ES-I3 (cell line): ENCODE measurements at regions not wholly inside any gene's neighbourhood (a gene's known extent, or its start where the extent isn't known, plus 50 kb on each side); places are given as distances from the start of the nearest gene placed in this dataset.

ENCODE experiments used
- H3K36me3 ChIP-seq: 2 replicates; pipeline ENCODE4 v1.6.1; 2013; ENCODE audit warnings: mild to moderate bottlenecking, low read length, control low read depth, moderate library complexity; ENCODE audit not compliant: insufficient read depth
- H3K4me1 ChIP-seq: 2 replicates; pipeline ENCODE4 v1.6.1; 2013; ENCODE audit warnings: mild to moderate bottlenecking, control low read depth, low read length; ENCODE audit not compliant: insufficient read depth
- H3K9ac ChIP-seq: 2 replicates; pipeline ENCODE4 v1.6.1; 2013; ENCODE audit warnings: low read depth, mild to moderate bottlenecking, low read length, moderate library complexity
- H3K9me3 ChIP-seq: 2 replicates; pipeline ENCODE4 v1.6.1; 2013; ENCODE audit warnings: mild to moderate bottlenecking, low read length, moderate library complexity; ENCODE audit not compliant: control insufficient read depth, insufficient read depth

GRCh38 chr5:124606543-124606942 lies 139.9 kb downstream of the ZNF608 start:
- 0 out of 2 replicates have a peak, but pooled peaks cover 4% of the 10 kb centered on the region for H3K36me3 ChIP-seq

GRCh38 chr5:124606093-124606492 lies 140.3 kb downstream of the ZNF608 start:
- Histone ChIP-seq H3K36me3 (0 out of 2 replicates have a peak, but pooled peaks cover 4% of the 10 kb centered on the region), H3K4me1 (peaks cover 5% of the 10 kb centered on the region; the same call in 1 of the 2 replicates), H3K9me3 (no peaks in the 10 kb centered on the region), H3K9ac (no peak overlapping the region)

More at GRCh38 chr5:124606543-124606942, 139.9 kb downstream of the ZNF608 start:
- Histone ChIP-seq H3K9ac (no peak overlapping the region), H3K9me3 (no peaks in the 10 kb centered on the region), H3K4me1 (peaks cover 5% of the 10 kb centered on the region; the same call in 1 of the 2 replicates)

GRCh38 chr5:124605541-124605940 lies 140.9 kb downstream of the ZNF608 start:
- no peaks in the 10 kb centered on the region for H3K9me3 ChIP-seq
- H3K9ac ChIP-seq = no peak overlapping the region

GRCh38 chr5:124604419-124604818 lies 142.0 kb downstream of the ZNF608 start:
- Histone ChIP-seq H3K9me3 (no peaks in the 10 kb centered on the region), H3K4me1 (peaks cover 5% of the 10 kb centered on the region; the same call in 1 of the 2 replicates), H3K9ac (no peak overlapping the region), H3K36me3 (0 out of 2 replicates have a peak, but pooled peaks cover 4% of the 10 kb centered on the region)

More at GRCh38 chr5:124605541-124605940, 140.9 kb downstream of the ZNF608 start:
- peaks cover 5% of the 10 kb centered on the region; the same call in 1 of the 2 replicates for H3K4me1 ChIP-seq
- H3K36me3 ChIP-seq = 0 out of 2 replicates have a peak, but pooled peaks cover 4% of the 10 kb centered on the region

GRCh38 chr5:124602925-124603650 lies 143.4 kb downstream of the ZNF608 start:
- Histone ChIP-seq H3K4me1 (peaks cover 5% of the 10 kb centered on the region; the same call in 1 of the 2 replicates), H3K9me3 (no peaks in the 10 kb centered on the region), H3K9ac (no peak overlapping the region), H3K36me3 (0 out of 2 replicates have a peak, but pooled peaks cover under 1% of the 10 kb centered on the region)

- Histone ChIP-seq H3K36me3 (no peaks in the 10 kb centered on the region), H3K9ac (no peak overlapping the region), H3K4me1 (peaks cover 10% of the 10 kb centered on the region), H3K9me3 (no peaks in the 10 kb centered on the region)
These were observed 147.1 kb downstream of the ZNF608 start for GRCh38 chr5:124599028-124599973.

GRCh38 chr5:124596595-124597421 lies 149.6 kb downstream of the ZNF608 start:
- peaks cover 15% of the 10 kb centered on the region for H3K4me1 ChIP-seq
- H3K9me3 ChIP-seq = no peaks in the 10 kb centered on the region
- no peak overlapping the region for H3K9ac ChIP-seq
- no peaks in the 10 kb centered on the region for H3K36me3 ChIP-seq

GRCh38 chr5:124593952-124594351 lies 152.5 kb downstream of the ZNF608 start:
- no peaks in the 10 kb centered on the region for H3K9me3 ChIP-seq
- H3K4me1 ChIP-seq = peaks cover 17% of the 10 kb centered on the region
- H3K9ac ChIP-seq = no peak overlapping the region
- H3K36me3 ChIP-seq = no peaks in the 10 kb centered on the region

GRCh38 chr5:124592891-124593290 lies 153.5 kb downstream of the ZNF608 start:
- peaks cover 17% of the 10 kb centered on the region for H3K4me1 ChIP-seq
- no peaks in the 10 kb centered on the region for H3K9me3 ChIP-seq
- H3K36me3 ChIP-seq = no peaks in the 10 kb centered on the region
- H3K9ac ChIP-seq = no peak overlapping the region

- no peak overlapping the region for H3K9ac ChIP-seq
These were observed 154.9 kb downstream of the ZNF608 start for GRCh38 chr5:124591583-124591982.

GRCh38 chr5:124590686-124591085 lies 155.8 kb downstream of the ZNF608 start:
- Histone ChIP-seq H3K9me3 (no peaks in the 10 kb centered on the region), H3K9ac (no peak overlapping the region), H3K36me3 (no peaks in the 10 kb centered on the region), H3K4me1 (peaks cover 7% of the 10 kb centered on the region; the same call in 1 of the 2 replicates)

More at GRCh38 chr5:124591583-124591982, 154.9 kb downstream of the ZNF608 start:
- Histone ChIP-seq H3K9me3 (no peaks in the 10 kb centered on the region), H3K4me1 (peaks cover 8% of the 10 kb centered on the region; the same call in 1 of the 2 replicates), H3K36me3 (no peaks in the 10 kb centered on the region)

GRCh38 chr5:124587280-124587679 lies 159.2 kb downstream of the ZNF608 start:
- Histone ChIP-seq H3K36me3 (no peaks in the 10 kb centered on the region), H3K9ac (no peak overlapping the region), H3K9me3 (no peaks in the 10 kb centered on the region), H3K4me1 (peaks cover 19% of the 10 kb centered on the region)

GRCh38 chr5:124584991-124585715 lies 161.3 kb downstream of the ZNF608 start:
- no peaks in the 10 kb centered on the region for H3K9me3 ChIP-seq
- H3K4me1 ChIP-seq = peaks cover 26% of the 10 kb centered on the region
- no peak overlapping the region for H3K9ac ChIP-seq
- no peaks in the 10 kb centered on the region for H3K36me3 ChIP-seq
